ENCODE measurements at regions not wholly inside any gene's neighbourhood (a gene's known extent, or its start where the extent isn't known, plus 50 kb on each side); places are given as distances from the start of the nearest gene placed in this dataset.

DNA sequence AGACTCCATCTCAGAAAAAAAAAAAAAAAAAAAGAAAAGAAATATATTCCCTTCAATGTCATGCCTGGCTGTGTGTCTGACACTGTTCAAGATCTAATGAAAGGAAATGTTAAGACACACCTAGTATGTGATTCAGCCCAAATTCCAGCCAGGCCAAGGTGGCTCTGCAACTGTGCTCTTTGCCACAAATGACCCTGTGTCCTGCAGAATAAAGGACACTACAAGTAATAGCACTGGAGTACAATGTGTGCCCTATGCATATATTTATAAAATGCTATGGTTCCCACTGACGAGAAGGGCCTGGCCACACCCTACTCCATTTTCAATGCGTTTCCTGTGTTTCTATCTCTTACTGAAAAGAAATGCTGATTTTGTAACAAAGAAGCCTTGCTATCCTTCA is 98.0 kb upstream of the SORBS2 start:
- Mint-ChIP-seq H3K27ac (no peak overlapping the region), H3K36me3 (no peaks in the 10 kb centered on the region), H3K4me3 (no peak overlapping the region), H3K9me3 (no peaks in the 10 kb centered on the region), H3K4me1 (no peaks in the 10 kb centered on the region)
- ATAC-seq (no peak), DNase-seq (ENCODE audit: low spot score in 2 of 2) (no peak)

GRCh38 chr4:185911556-185912064 is 99.6 kb upstream of the SORBS2 start:
- ATAC-seq (no peak), DNase-seq (ENCODE audit: low spot score in 2 of 2) (no peak)
- Mint-ChIP-seq H3K36me3 (no peaks in the 10 kb centered on the region), H3K4me3 (no peak overlapping the region), H3K9me3 (no peaks in the 10 kb centered on the region), H3K27ac (no peak overlapping the region), H3K4me1 (no peaks in the 10 kb centered on the region)

DNA sequence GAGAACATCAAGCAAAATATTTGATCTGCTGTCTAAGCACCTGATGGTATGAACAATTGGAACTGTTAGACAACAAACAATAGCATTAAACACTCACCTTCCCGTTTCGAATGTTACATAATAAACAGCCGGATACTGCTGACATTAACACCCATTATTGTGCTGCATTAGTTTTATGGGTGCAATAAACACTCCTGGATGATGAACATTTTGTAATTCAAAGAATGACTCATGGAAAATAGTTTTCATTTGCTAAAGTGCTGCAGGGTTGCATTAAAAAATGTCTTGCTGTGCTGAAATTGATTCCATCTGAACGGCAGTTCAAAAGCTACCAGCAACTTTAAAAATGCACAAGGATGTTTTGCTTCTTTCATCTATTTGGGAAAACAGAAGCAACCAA is 100.8 kb upstream of the SORBS2 start:
- H3K36me3 Mint-ChIP-seq = no peaks in the 10 kb centered on the region

GRCh38 chr4:185914583-185915199 is 102.7 kb upstream of the SORBS2 start:
- ATAC-seq = no peak
- Mint-ChIP-seq H3K4me1 (no peaks in the 10 kb centered on the region), H3K27ac (no peak overlapping the region), H3K36me3 (no peaks in the 10 kb centered on the region), H3K9me3 (no peaks in the 10 kb centered on the region), H3K4me3 (no peak overlapping the region)
- DNase-seq (ENCODE audit: low spot score in 2 of 2) = no peak

More for the DNA sequence above, 100.8 kb upstream of the SORBS2 start:
- Mint-ChIP-seq H3K4me1 (no peaks in the 10 kb centered on the region), H3K9me3 (no peaks in the 10 kb centered on the region), H3K27ac (no peak overlapping the region), H3K4me3 (no peak overlapping the region)
- ATAC-seq (no peak), DNase-seq (ENCODE audit: low spot score in 2 of 2) (no peak)

DNA sequence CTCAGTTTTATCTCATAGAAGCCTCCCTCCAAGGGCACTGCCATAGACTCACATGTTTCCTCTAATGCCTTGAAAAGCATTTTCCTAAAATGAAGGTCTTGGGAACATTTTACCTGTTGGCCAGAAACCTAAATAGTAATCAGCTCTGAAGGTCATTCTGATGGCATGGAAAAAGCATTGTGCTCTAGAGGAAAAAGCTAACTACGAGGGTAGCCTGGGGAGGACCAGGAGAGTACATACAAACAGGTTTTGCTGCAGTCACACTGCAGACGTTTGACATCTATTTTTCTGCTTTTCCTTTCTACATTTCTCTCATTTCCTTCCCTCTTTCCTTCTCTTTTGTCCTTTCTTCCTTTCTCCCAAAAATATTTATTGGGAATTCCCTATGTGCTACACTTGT is 103.3 kb upstream of the SORBS2 start:
- H3K9me3 Mint-ChIP-seq = no peaks in the 10 kb centered on the region
- no peak for ATAC-seq
- no peak for DNase-seq (ENCODE audit: low spot score in 2 of 2)
- H3K4me3 Mint-ChIP-seq = no peak overlapping the region
- H3K36me3 Mint-ChIP-seq = no peaks in the 10 kb centered on the region
- H3K4me1 Mint-ChIP-seq = no peaks in the 10 kb centered on the region
- no peak overlapping the region for H3K27ac Mint-ChIP-seq

DNA sequence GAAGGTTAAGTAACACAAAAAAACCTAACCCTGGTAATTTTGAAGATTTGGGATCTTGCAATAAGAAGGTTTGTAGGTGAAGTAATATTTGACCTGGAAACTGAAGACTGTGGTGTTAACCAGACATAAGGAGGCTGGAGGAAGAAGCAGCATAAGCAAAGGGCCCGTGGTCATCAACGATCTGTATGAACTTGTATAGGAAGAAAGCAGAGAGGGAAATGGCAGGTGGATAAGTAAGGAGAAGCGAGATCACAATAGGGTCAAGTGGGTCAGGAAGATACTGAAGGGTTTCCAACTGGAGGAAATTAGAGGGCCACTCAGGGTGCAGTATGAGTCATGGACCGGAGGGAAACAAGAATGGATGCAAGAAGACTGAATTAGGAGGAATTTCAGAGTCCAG is 103.8 kb upstream of the SORBS2 start:
- no peak overlapping the region for H3K4me3 Mint-ChIP-seq
- no peak for DNase-seq (ENCODE audit: low spot score in 2 of 2)
- ATAC-seq = no peak
- H3K4me1 Mint-ChIP-seq = no peaks in the 10 kb centered on the region
- H3K27ac Mint-ChIP-seq = no peak overlapping the region
- no peaks in the 10 kb centered on the region for H3K36me3 Mint-ChIP-seq
- no peaks in the 10 kb centered on the region for H3K9me3 Mint-ChIP-seq

DNA sequence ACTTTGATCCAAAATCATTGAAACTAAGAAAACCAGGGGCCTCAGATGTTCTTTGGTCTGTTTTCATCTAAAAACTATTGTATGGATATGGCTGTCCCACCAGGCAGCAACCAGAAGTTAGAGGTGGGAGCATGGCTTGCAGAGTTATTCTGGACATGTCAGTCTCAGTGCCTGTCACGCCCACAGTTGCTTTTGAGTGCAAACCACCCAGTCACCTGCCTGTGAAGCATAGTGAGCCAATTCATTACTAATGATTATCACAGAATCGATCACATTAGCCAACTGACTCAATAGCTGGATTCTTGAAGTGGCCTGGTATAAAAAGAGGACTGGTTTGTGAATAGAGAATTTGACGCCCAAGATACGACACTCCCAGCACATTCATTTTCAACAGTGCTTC is 104.2 kb upstream of the SORBS2 start:
- Mint-ChIP-seq H3K4me3 (no peak overlapping the region), H3K36me3 (no peaks in the 10 kb centered on the region), H3K27ac (no peak overlapping the region), H3K4me1 (no peaks in the 10 kb centered on the region), H3K9me3 (no peaks in the 10 kb centered on the region)
- DNase-seq (ENCODE audit: low spot score in 2 of 2) (no peak), ATAC-seq (no peak)

DNA sequence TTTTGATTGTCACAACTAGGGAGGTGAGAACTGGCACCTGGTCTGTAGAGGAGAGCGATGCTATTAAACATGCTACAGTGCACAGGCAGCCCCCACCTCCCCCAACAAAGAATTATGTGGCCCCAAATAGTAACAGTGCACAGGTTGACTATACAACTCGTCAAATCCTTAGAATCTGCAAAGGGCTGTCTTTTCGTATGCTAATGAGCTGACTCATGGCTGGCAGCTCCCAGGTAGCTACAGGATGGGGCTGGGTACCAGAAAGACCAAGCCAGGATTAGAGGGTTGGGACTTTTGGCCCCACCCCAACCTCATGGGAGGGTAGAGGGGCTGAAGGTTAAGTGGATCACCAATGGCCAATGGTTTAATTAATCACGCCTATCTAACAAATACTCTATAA is 104.7 kb upstream of the SORBS2 start:
- no peak for ATAC-seq
- no peak for DNase-seq (ENCODE audit: low spot score in 2 of 2)
- no peaks in the 10 kb centered on the region for H3K4me1 Mint-ChIP-seq
- no peaks in the 10 kb centered on the region for H3K36me3 Mint-ChIP-seq
- no peaks in the 10 kb centered on the region for H3K9me3 Mint-ChIP-seq
- no peak overlapping the region for H3K27ac Mint-ChIP-seq
- H3K4me3 Mint-ChIP-seq = no peak overlapping the region

DNA sequence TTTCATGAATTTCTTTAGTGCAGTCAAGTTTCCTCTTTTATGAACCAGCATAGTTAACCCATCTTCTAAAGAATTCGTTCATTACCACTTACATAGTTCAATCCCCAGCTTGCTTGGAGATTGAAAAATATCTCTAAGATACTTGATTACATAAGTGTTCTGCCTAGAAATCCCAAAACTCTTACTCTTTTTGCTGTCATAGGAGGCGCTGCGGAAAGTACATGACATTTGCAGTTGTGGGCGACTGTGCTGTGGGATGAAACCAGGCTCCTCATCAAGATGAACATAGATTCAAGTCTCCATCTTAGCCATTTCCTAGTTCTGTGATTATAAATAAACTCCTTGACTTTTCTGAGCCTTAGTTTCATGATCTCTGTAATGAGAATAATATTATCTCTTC is 107.1 kb upstream of the SORBS2 start:
- no peak overlapping the region for H3K27ac Mint-ChIP-seq

DNA sequence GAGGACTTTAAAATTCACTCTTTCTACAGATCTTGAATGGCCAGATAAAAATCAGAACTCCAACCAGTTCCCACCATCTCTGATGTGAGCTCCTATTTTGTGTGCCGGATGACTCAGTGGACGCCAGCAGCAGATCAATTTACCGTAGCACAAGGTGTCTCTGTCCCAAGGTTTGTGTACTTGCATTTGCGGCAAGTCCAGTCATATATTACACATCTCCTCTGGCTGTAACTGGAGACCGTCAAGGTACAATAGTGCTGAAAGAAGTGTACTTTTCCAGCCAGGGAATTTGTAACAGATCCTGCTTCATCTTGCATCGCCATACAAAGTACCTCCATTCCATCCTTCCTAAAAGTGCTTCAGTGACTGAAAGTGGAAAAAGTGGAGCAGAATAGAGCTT is 108.2 kb upstream of the SORBS2 start:
- Mint-ChIP-seq H3K9me3 (peaks cover 7% of the 10 kb centered on the region), H3K36me3 (no peaks in the 10 kb centered on the region), H3K4me1 (no peaks in the 10 kb centered on the region), H3K4me3 (no peak overlapping the region), H3K27ac (no peak overlapping the region)
- no peak for ATAC-seq
- DNase-seq (ENCODE audit: low spot score in 2 of 2) = no peak

More for the DNA sequence above, 107.1 kb upstream of the SORBS2 start:
- Mint-ChIP-seq H3K9me3 (peaks cover 5% of the 10 kb centered on the region), H3K36me3 (no peaks in the 10 kb centered on the region), H3K4me1 (no peaks in the 10 kb centered on the region), H3K4me3 (no peak overlapping the region)
- ATAC-seq (no peak), DNase-seq (ENCODE audit: low spot score in 2 of 2) (no peak)

DNA sequence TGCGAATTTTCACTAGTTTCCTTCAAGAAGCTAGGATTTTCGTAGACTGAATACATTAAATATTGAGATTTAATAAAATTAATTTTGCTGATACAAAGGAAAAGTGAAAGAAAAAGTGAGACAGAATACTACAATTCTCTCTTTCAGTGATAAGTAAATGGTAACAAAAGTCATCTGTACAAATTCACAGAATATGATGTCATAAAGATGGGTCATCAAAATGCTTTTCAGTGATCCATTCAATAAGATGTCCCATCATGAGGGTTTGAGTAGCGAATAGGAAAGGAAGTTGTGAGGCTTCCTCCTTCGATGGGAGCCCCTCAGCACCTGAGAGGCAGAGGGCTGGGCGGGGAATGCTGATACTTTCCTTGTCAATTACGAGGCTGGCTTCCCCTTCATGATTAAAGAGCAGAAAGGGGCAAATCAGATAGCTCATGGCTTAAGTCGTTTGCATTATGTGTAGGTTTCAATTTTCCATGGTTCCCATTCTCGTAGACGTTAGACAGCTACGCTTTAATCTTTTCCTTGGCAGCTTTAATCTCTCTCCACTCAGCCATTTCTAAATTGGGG is 108.8 kb upstream of the SORBS2 start:
- ATAC-seq (no peak), DNase-seq (ENCODE audit: low spot score in 2 of 2) (no peak)
- peaks cover 7% of the 10 kb centered on the region for H3K9me3 Mint-ChIP-seq
- no peaks in the 10 kb centered on the region for H3K4me1 Mint-ChIP-seq
- no peak overlapping the region for H3K4me3 Mint-ChIP-seq
- no peak overlapping the region for H3K27ac Mint-ChIP-seq
- H3K36me3 Mint-ChIP-seq = no peaks in the 10 kb centered on the region

- Mint-ChIP-seq H3K4me3 (no peak overlapping the region), H3K4me1 (no peaks in the 10 kb centered on the region), H3K36me3 (no peaks in the 10 kb centered on the region), H3K27ac (no peak overlapping the region), H3K9me3 (peaks cover 7% of the 10 kb centered on the region)
- ATAC-seq = no peak
- DNase-seq (ENCODE audit: low spot score in 2 of 2) = no peak
Measured at GRCh38 chr4:185921583-185922555, 109.9 kb upstream of the SORBS2 start.

GRCh38 chr4:185924458-185925044 is 112.6 kb upstream of the SORBS2 start:
- Mint-ChIP-seq H3K9me3 (peaks cover 7% of the 10 kb centered on the region), H3K4me1 (no peaks in the 10 kb centered on the region), H3K36me3 (no peaks in the 10 kb centered on the region), H3K27ac (no peak overlapping the region), H3K4me3 (no peak overlapping the region)
- ATAC-seq = no peak
- DNase-seq (ENCODE audit: low spot score in 2 of 2) = no peak

GRCh38 chr4:185925910-185926360 is 113.9 kb upstream of the SORBS2 start:
- no peak for ATAC-seq
- no peak for DNase-seq (ENCODE audit: low spot score in 2 of 2)
- H3K9me3 Mint-ChIP-seq = peaks cover 7% of the 10 kb centered on the region
- H3K36me3 Mint-ChIP-seq = no peaks in the 10 kb centered on the region
- H3K4me1 Mint-ChIP-seq = no peaks in the 10 kb centered on the region
- H3K27ac Mint-ChIP-seq = no peak overlapping the region
- no peak overlapping the region for H3K4me3 Mint-ChIP-seq

DNA sequence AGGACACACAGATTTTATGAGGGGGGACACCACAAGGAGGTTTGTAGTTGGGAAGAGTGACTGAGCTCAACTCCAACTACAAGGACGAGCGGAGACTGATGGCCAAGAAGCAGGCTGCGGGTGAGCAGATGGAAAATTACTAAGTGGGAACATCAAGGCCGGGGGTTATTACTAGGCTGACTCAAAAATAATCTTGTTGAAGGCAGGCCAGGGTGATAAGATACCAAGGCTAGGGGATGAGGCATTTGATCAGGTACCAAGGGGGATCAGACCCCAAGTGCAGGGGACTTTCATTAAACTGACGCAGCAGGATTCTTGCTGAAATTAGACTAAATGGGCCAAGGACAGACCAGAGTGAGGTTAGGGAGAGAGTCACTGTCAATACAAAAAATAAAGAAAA is 119.4 kb upstream of the SORBS2 start:
- no peaks in the 10 kb centered on the region for H3K4me1 Mint-ChIP-seq
- ATAC-seq (no peak), DNase-seq (ENCODE audit: low spot score in 2 of 2) (no peak)
- no peaks in the 10 kb centered on the region for H3K9me3 Mint-ChIP-seq
- H3K36me3 Mint-ChIP-seq = no peaks in the 10 kb centered on the region
- no peak overlapping the region for H3K4me3 Mint-ChIP-seq
- H3K27ac Mint-ChIP-seq = no peak overlapping the region
